Stimulated activated effector memory CD8-positive, alpha-beta T cell treated with anti-CD3 and anti-CD28 coated beads, Interleukin-12 subunit alpha, Interleukin-12 subunit beta, amount 100 ng/mL, for 72 hours (primary cell): ENCODE measurements at regions not wholly inside any gene's neighbourhood (a gene's known extent, or its start where the extent isn't known, plus 50 kb on each side); places are given as distances from the start of the nearest gene placed in this dataset.

Experiments
- ATAC-seq: fragments of 150-1000 bp; cut with Tn5 transposase; 2 replicates; pipeline ENCODE4 v1.10.0; 2021
- DNase-seq, 2 donors: peaks; one replicate each; pipeline ENCODE4 v3.0.0; 2021 to 2022; ENCODE audit warnings: low spot score in 2 of 2
- H3K27ac Mint-ChIP-seq: one replicate; pipeline ENCODE4 v1.8.0; 2022; ENCODE audit warnings: mild to moderate bottlenecking, mixed read lengths
- H3K36me3 Mint-ChIP-seq: one replicate; pipeline ENCODE4 v1.8.0; 2022; ENCODE audit warnings: mild to moderate bottlenecking, mixed read lengths
- H3K4me1 Mint-ChIP-seq: one replicate; pipeline ENCODE4 v1.8.0; 2022; ENCODE audit warnings: mixed read lengths
- H3K4me3 Mint-ChIP-seq: one replicate; pipeline ENCODE4 v1.8.0; 2022; ENCODE audit warnings: mild to moderate bottlenecking, mixed read lengths
- H3K9me3 Mint-ChIP-seq: one replicate; pipeline ENCODE4 v1.8.0; 2022; ENCODE audit warnings: mixed read lengths

DNA sequence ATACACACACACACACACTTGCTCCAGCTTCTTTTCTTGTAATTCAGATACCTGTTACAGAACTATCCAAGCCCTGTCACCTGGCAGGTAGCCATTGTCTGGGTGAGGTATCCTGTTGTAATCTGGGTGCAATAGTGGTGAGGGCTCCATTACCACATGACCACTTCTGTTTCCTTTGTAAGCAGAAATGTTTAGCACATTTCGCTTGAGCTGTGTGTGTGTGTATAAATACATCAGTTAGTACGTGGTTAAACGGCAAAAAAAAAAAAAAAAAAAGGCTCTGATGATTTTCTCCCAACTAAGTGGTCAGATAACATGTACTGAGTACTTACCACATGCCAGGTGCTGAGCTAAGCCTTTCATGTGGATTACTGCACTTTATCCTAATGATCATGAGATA, 129.3 kb upstream of the SSTR1 start:
- no peak overlapping the region for H3K27ac Mint-ChIP-seq
- peaks cover 16% of the 10 kb centered on the region for H3K4me1 Mint-ChIP-seq
- ATAC-seq, result peak; percentile 75
- peak in 1 of 2 donors; percentile 57 for DNase-seq
- no peaks in the 10 kb centered on the region for H3K9me3 Mint-ChIP-seq
- H3K4me3 Mint-ChIP-seq, result peak overlapping the region; percentile 45
- peaks cover 4% of the 10 kb centered on the region for H3K36me3 Mint-ChIP-seq

DNA sequence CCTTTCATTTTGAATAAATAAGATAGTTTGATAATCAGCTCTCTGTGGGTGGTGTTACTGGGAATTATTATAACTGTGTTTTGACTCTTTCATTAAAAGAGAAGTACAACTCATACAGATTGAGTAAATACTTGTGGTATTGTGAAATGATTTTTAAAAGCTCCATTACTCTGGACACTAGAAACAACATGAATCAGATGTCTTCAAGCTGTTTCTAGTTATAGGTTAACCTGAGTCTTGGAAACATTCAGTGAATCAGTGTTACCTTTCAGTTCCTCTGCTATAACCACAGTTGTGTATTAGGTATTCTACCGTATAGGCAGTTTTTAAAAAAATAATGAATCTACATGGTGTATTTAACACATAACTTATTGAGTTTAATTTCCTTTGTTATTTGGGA, 128.4 kb upstream of the SSTR1 start:
- ATAC-seq, result peak; percentile 86
- H3K27ac Mint-ChIP-seq, result peak overlapping the region; percentile 65
- H3K9me3 Mint-ChIP-seq, result no peaks in the 10 kb centered on the region
- H3K4me1 Mint-ChIP-seq, result peaks cover 16% of the 10 kb centered on the region
- peaks cover 4% of the 10 kb centered on the region for H3K36me3 Mint-ChIP-seq
- peak overlapping the region; percentile 45 for H3K4me3 Mint-ChIP-seq
- no peak for DNase-seq

DNA sequence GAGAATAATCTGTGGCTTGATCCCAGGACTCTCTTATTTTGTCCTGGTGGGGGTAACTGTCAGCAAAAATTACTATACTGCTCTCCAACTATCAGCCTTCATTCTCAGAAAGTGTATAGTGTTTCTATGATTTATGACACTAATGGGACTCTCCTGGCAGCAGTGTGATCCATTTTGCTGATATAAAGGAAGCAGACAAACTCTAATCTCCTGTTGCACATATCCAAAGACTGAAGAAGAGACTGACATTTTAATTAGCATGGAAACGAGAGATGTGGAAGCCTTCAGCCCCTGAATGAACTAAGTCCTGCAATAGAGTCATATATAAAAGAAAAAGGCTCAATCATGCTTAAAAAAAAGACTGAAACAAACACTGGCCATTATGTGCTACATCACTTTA, 127.8 kb upstream of the SSTR1 start:
- Mint-ChIP-seq H3K4me1 (peaks cover 16% of the 10 kb centered on the region), H3K9me3 (no peaks in the 10 kb centered on the region), H3K36me3 (peaks cover 4% of the 10 kb centered on the region), H3K4me3 (no peak overlapping the region), H3K27ac (no peak overlapping the region)
- ATAC-seq, result no peak
- DNase-seq, result no peak

DNA sequence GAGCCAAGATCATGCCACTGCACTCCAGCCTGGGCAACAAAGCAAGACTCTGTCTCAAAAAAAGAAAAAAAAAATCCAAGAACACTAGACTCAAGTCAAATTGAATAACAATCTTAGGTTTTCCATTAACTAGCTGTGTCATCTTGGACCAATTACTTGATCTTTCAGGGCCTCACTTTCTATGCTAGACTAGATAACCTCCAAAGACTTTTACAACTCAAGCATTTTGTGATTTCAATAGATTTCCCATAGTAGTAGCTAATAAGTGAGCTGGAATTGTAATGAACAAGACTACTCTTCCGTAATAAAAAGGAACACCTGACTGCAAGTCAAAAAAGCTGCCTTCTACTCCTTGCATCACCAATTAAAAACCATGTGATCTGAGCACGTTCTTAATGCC, 127.0 kb upstream of the SSTR1 start:
- Mint-ChIP-seq H3K4me1 (peaks cover 16% of the 10 kb centered on the region), H3K9me3 (no peaks in the 10 kb centered on the region), H3K36me3 (peaks cover 4% of the 10 kb centered on the region), H3K27ac (no peak overlapping the region), H3K4me3 (no peak overlapping the region)
- no peak for ATAC-seq
- no peak for DNase-seq

DNA sequence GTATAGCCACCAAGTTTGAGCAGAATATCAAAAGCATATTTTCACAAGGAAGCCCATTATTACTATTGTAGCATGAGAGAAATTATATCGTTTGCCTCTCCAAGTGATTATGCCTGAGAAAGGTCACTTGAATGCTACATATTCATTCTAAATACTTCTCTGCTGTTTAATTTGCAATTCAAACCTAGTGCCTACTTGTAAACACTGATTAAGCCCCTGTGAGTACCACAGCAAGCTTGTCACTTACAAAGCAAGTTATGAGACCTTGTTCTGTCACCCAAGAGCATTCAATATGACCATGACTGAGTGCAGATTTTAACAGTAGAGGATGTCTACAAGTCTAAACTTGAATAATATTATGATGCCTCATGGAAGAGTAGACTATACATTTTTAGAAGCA, 124.7 kb upstream of the SSTR1 start:
- peaks cover 4% of the 10 kb centered on the region for H3K36me3 Mint-ChIP-seq
- DNase-seq (no peak), ATAC-seq (no peak)
- H3K27ac Mint-ChIP-seq, result no peak overlapping the region
- H3K4me3 Mint-ChIP-seq, result no peak overlapping the region
- no peaks in the 10 kb centered on the region for H3K9me3 Mint-ChIP-seq
- H3K4me1 Mint-ChIP-seq, result peaks cover 14% of the 10 kb centered on the region

DNA sequence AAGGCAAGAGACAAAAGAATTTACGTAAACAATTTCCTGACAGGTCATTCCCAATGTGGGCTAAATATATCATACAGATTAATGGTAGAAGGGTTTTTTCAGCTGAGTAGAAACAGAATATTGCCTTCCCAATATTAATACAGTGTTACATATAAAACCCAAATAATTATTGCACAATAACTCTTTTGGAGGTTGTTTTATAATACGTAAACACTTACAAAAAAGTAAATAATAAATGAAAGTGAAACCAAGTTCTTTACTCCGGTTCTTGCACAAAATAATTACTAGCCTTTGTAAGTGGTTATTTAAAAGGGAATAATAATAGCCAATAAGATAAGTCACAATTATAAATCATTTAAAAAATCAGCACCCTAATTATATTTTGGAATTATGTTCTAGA, 118.6 kb upstream of the SSTR1 start:
- Mint-ChIP-seq H3K4me1 (no peaks in the 10 kb centered on the region), H3K27ac (no peak overlapping the region), H3K4me3 (peak overlapping the region; percentile 34), H3K36me3 (no peaks in the 10 kb centered on the region), H3K9me3 (peaks cover 27% of the 10 kb centered on the region)
- ATAC-seq (no peak), DNase-seq (no peak)

DNA sequence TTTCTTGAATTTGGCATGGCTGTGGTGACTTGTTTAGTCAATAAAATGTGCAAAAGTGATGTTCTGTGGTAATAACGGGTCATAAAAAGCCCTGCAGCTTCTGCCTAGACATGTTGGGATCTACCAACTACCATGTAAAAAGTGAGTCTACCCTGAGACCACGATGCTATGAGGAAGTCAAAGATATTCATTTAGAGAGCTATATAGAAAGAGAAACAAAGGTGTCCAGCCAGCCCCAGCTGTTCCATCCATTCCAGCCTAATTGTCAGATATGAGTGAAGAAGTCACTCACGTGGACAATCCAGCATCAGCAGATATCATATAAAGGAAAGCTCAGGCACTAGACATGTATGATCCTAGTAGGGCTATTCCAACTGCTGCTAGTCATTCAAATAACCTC, 117.2 kb upstream of the SSTR1 start:
- H3K4me1 Mint-ChIP-seq, result no peaks in the 10 kb centered on the region
- no peak for ATAC-seq
- H3K27ac Mint-ChIP-seq, result no peak overlapping the region
- H3K9me3 Mint-ChIP-seq, result peaks cover 30% of the 10 kb centered on the region
- H3K36me3 Mint-ChIP-seq, result no peaks in the 10 kb centered on the region
- H3K4me3 Mint-ChIP-seq, result no peak overlapping the region
- no peak for DNase-seq

DNA sequence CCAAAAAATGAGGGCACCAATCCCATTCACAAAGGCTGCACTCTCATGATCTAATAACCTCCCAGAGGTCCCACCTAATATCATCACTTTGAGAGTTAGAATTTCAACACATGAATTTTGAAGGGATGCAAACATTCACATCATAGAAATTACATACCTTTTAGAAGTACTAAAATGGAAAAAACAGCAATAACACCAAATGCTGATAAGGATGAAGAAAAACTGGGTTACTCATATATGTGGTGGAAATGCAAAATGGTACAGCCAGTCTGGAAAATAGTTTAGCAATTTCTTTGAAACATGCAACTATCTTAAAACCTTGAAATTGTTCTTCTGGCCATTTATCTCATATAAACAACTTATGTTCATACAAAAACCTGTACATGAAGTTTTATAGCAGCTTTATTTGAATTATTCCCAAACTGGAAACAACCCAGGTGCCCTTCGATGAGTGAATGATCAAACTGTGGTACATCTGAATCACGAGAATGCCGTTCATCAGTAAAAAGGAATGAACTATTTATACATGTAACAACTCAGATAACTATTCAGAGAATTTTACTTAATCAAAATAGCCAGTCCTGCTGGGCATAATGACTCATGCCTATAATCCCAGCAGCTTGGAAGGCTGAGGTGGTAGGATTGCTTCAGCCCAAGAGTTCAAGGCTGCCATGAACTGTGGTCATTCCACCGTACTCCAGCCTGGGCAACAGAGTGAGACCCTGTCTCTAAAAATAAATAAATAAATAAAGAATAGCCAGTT, 109.4 kb upstream of the SSTR1 start:
- DNase-seq (no peak), ATAC-seq (no peak)
- peaks cover 24% of the 10 kb centered on the region for H3K9me3 Mint-ChIP-seq
- no peak overlapping the region for H3K4me3 Mint-ChIP-seq
- H3K27ac Mint-ChIP-seq, result no peak overlapping the region
- H3K36me3 Mint-ChIP-seq, result no peaks in the 10 kb centered on the region
- H3K4me1 Mint-ChIP-seq, result no peaks in the 10 kb centered on the region

DNA sequence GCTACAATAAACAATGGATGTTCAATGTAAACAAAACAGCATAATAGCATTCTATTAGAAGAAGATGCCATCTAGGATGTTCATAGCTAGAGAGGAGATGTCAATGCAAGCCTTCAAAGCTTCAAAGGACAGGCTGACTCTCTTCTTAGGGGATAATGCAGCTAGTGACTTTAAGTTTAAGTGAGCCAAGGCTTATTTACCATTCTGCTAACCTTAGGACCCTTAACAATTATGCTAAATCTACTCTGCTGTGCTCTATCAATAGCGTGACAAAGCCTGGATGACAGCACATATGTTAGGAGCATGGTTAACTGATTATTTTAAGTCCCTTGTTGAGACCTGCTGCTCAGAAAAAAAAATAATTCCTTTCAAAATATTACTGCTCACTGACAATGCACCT, 106.0 kb upstream of the SSTR1 start:
- no peak overlapping the region for H3K4me3 Mint-ChIP-seq
- H3K36me3 Mint-ChIP-seq, result no peaks in the 10 kb centered on the region
- H3K4me1 Mint-ChIP-seq, result no peaks in the 10 kb centered on the region
- no peak overlapping the region for H3K27ac Mint-ChIP-seq
- ATAC-seq (no peak), DNase-seq (no peak)
- peaks cover 21% of the 10 kb centered on the region for H3K9me3 Mint-ChIP-seq

DNA sequence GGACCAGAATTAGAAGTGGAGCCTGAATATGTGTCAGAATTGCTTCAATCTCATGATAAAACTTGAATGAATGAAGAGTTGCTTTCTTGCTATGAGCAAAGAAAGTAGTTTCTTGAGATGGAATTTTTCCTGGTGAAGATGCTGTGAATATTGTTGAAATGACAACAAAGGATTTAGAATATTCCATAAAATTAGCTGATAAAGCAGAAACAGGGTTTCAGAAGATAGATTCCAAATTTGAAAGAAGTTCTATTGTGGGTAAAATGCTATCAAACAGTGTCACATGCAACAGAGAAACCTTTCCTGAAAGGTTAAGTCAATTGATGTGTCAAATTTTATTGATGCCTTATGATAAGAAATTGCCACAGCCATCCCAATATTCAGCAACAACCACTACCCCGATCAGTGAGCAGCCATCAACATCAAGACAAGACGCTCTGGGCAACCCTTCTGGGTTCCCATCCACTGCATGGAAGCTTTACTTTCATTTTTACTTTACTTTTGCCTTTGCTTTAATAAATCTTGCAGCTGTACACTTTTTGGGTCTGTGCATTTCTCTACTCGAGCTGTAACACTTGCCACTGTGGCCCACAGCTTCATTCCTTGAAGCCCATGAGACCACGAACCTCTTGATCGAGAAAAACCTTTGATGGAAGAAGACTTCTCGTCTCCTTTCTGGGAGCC, 104.0 kb upstream of the SSTR1 start:
- Mint-ChIP-seq H3K4me1 (peaks cover 9% of the 10 kb centered on the region), H3K27ac (no peak overlapping the region), H3K36me3 (no peaks in the 10 kb centered on the region), H3K9me3 (peaks cover 20% of the 10 kb centered on the region), H3K4me3 (no peak overlapping the region)
- ATAC-seq (no peak), DNase-seq (no peak)

DNA sequence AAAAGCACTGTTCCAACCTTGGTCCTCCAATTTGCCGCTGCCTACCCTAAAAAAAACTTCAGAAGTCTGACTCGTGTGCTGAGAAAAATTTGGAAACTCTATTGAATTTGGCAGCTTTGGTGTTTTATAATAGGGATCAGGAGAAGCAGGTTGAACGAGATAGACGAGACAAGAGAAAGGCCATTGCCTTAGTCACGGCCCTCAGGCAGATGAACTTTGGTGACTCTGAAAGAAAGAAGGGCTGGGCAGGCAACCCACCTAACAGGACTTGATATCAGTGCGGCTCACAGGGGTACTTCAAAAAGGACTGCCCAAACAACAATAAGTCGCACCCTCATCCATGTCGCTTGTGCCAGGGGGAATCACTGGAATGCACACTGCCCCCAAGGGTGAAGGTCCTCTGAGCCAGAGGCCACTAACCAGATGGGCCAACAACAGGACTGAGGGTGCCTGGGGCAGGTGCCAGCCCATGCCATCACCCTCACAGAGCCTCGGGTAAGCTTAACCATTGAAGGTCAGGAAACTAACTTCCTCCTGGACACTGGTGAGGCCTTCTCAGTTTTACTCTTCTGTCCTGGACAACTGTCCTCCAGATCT, 102.5 kb upstream of the SSTR1 start:
- ATAC-seq, result no peak
- Mint-ChIP-seq H3K9me3 (peaks cover 18% of the 10 kb centered on the region), H3K27ac (no peak overlapping the region), H3K4me1 (peaks cover 9% of the 10 kb centered on the region), H3K4me3 (no peak overlapping the region), H3K36me3 (no peaks in the 10 kb centered on the region)
- DNase-seq, result no peak

DNA sequence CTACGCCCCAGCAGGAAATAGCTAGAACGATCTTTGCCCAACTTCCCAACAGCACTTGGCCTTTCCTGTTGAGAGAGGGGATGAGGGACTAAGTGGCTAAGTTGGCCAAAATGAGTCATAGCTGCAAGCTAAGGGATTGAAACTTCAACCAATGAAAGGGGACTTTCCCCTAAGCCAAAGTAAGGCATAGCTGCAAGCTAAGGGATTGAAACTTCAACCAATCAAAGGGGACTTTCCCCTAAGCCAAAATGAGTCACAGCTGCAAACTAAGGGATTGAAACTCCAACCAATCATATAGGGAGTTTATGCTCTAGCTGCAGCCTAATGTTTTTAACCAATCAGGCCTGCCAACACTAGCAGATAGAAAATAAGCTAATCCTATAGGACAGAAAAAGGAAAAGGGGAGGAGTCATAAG, 100.5 kb upstream of the SSTR1 start:
- no peak overlapping the region for H3K4me3 Mint-ChIP-seq
- ATAC-seq (peak; percentile 63), DNase-seq (peak in 1 of 2 donors; percentile 57)
- H3K4me1 Mint-ChIP-seq, result peaks cover 9% of the 10 kb centered on the region
- H3K27ac Mint-ChIP-seq, result no peak overlapping the region
- peaks cover 18% of the 10 kb centered on the region for H3K9me3 Mint-ChIP-seq
- no peaks in the 10 kb centered on the region for H3K36me3 Mint-ChIP-seq

DNA sequence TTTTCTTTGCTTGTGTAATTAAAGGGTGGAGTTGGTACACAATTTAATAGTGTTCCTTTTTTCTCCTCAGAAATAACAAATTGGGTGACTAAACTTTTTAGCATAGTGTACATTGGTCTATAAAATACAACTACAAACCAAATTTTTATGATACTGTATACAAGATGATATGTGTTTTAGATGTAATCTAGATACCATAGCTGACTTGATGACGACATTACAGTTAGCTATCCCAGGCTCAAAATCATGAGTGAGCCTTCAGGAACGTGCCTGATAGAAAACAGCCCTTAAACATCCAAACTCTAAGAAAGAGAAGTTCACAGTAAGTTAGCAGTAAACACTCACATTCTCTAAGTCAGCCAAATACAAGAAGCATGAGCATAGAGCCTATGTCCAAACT, 99.0 kb upstream of the SSTR1 start:
- H3K4me1 Mint-ChIP-seq, result peaks cover 9% of the 10 kb centered on the region
- ATAC-seq, result no peak
- no peaks in the 10 kb centered on the region for H3K36me3 Mint-ChIP-seq
- H3K9me3 Mint-ChIP-seq, result peaks cover 18% of the 10 kb centered on the region
- DNase-seq, result no peak
- no peak overlapping the region for H3K4me3 Mint-ChIP-seq
- H3K27ac Mint-ChIP-seq, result no peak overlapping the region

DNA sequence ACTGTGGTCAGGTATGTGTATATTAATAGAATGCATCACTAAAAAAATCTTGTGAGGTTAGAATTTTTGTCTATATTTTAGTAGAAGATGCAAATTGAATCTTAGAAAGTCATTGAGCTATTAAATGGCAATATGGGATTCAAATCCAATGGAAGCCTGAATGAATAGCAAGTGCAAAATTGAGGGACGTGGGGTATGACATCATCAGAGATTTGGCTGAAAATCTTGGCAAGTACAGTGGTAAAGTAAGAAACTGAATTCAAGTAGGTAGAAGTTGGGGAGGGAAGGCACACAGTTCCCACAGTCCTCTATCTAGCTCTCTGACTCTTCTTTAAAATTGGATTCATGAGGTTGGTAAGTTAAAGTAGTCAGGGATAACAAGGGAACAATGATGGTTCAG, 97.4 kb upstream of the SSTR1 start:
- DNase-seq (no peak), ATAC-seq (no peak)
- no peak overlapping the region for H3K4me3 Mint-ChIP-seq
- no peaks in the 10 kb centered on the region for H3K36me3 Mint-ChIP-seq
- H3K9me3 Mint-ChIP-seq, result peaks cover 18% of the 10 kb centered on the region
- H3K4me1 Mint-ChIP-seq, result peaks cover 9% of the 10 kb centered on the region
- H3K27ac Mint-ChIP-seq, result no peak overlapping the region

DNA sequence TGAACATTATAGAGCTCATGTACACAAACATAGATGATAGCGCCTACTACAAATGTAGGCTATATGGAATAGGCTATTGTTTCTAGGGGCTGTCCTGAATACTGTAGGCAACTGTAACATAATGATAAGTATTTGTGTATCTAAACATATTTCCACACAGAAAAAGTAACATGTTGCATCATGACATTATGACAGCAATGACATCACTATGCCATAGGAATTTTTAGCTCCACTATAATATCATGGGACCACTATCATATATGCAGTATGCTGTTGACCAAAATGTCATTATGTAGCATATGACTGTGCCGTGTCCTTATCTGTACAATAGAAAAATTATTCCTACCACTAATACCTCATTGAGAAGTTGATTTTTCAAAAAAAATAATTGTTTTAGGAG, 96.7 kb upstream of the SSTR1 start:
- ATAC-seq, result no peak

DNA sequence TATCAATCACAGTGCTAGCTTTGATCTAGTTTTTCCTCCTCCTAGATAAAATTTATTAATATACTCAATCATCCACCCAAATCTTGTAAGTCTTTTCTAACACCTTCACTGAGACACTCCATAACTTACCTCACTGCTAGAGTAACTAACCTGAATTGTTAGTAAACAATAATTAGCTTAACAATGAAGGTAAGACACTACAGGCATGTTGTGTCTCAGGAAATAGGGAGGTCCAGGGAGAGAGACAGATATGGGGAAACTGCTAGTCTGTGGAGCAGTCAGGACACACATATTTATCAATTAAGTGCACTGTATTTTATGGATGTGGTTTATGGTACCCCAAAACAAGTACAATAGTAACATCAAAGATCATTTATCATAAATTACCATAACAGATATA, 94.2 kb upstream of the SSTR1 start:
- no peak for ATAC-seq
- Mint-ChIP-seq H3K36me3 (no peaks in the 10 kb centered on the region), H3K4me3 (no peak overlapping the region), H3K9me3 (peaks cover 9% of the 10 kb centered on the region), H3K27ac (no peak overlapping the region), H3K4me1 (no peaks in the 10 kb centered on the region)
- no peak for DNase-seq

More for the DNA sequence above, 96.7 kb upstream of the SSTR1 start:
- H3K27ac Mint-ChIP-seq, result no peak overlapping the region
- no peak for DNase-seq
- no peak overlapping the region for H3K4me3 Mint-ChIP-seq
- peaks cover 17% of the 10 kb centered on the region for H3K9me3 Mint-ChIP-seq
- peaks cover 9% of the 10 kb centered on the region for H3K4me1 Mint-ChIP-seq
- no peaks in the 10 kb centered on the region for H3K36me3 Mint-ChIP-seq
